Natural killer cell (primary cell): ENCODE measurements at regions not wholly inside any gene's neighbourhood (a gene's known extent, or its start where the extent isn't known, plus 50 kb on each side); places are given as distances from the start of the nearest gene placed in this dataset.

Source experiments
- ATAC-seq, 3 donors: fragments of 150-1000 bp in 2 of 3; fragments of 200-7000 bp in 1 of 3; cut with Tn5 transposase; 1 replicate in 1 of 3; 2 replicates in 2 of 3; pipeline ENCODE4 v1.10.0; 2021; ENCODE audit warnings: mild to moderate bottlenecking in 2 of 3, moderate library complexity in 2 of 3
- DNase-seq, 2 donors: peaks; one replicate each; pipeline versions ENCODE4 v3.0.0 to v3.0.0-alpha.2; 2013 to 2021; ENCODE audit warnings: mixed read lengths in 1 of 2
- H3K27ac ChIP-seq: one replicate; pipeline ENCODE4 v1.5.1; 2013; ENCODE audit warnings: mild to moderate bottlenecking, low read length
- H3K27me3 ChIP-seq: one replicate; pipeline ENCODE4 v1.6.1; 2013; ENCODE audit warnings: low read length; ENCODE audit not compliant: control insufficient read depth, insufficient read depth
- H3K36me3 ChIP-seq: one replicate; pipeline ENCODE4 v1.6.1; 2013; ENCODE audit warnings: low read length; ENCODE audit not compliant: control insufficient read depth, insufficient read depth
- H3K4me1 ChIP-seq: one replicate; pipeline ENCODE4 v1.6.1; 2013; ENCODE audit warnings: low read length; ENCODE audit not compliant: control insufficient read depth, insufficient read depth
- H3K4me3 ChIP-seq: one replicate; pipeline ENCODE4 v1.5.1; 2013; ENCODE audit warnings: low read length
- H3K9me3 ChIP-seq: one replicate; pipeline ENCODE4 v1.6.1; 2013; ENCODE audit warnings: low read length; ENCODE audit not compliant: control insufficient read depth, insufficient read depth
- H3K27ac Mint-ChIP-seq, 2 donors: one replicate each; pipeline ENCODE4 v1.8.0; 2022; ENCODE audit warnings: mild to moderate bottlenecking in 2 of 2, mixed read lengths in 2 of 2, moderate library complexity in 1 of 2
- H3K27me3 Mint-ChIP-seq, 2 donors: one replicate each; pipeline ENCODE4 v1.8.0; 2022; ENCODE audit warnings: low read depth in 2 of 2, mixed read lengths in 2 of 2
- H3K36me3 Mint-ChIP-seq: one replicate; pipeline ENCODE4 v1.8.0; 2022; ENCODE audit warnings: mixed read lengths
- H3K4me1 Mint-ChIP-seq, 2 donors: one replicate each; pipeline ENCODE4 v1.8.0; 2022; ENCODE audit warnings: mixed read lengths in 2 of 2
- H3K4me3 Mint-ChIP-seq: one replicate; pipeline ENCODE4 v1.8.0; 2022; ENCODE audit warnings: mild to moderate bottlenecking, moderate library complexity, mixed read lengths
- H3K9me3 Mint-ChIP-seq, 2 donors: one replicate each; pipeline ENCODE4 v1.8.0; 2022; ENCODE audit warnings: mixed read lengths in 2 of 2
- CTCF ChIP-seq: fragments of 200-600 bp; IDR thresholded peaks from one replicate; pipeline ENCODE4 v1.8.0; 2022; ENCODE audit warnings: antibody characterized with exemption
- WGBS: methylation state at CpG from one replicate; pipeline ENCODE4 v1.1.7; 2013; ENCODE audit warnings: missing lambda C conversion rate; ENCODE audit not compliant: insufficient coverage; 5-methylcytosine and 5-hydroxymethylcytosine counted together
- intact Hi-C: fragments of 100-400 bp; cut with micrococcal nuclease; formaldehyde crosslinking; loops from one replicate; pipeline ENCODE4 v1.14.2; 2022

GRCh38 chr12:107553211-107553765 is 132.3 kb upstream of the PWP1 start:
- intact Hi-C loops = no loop called here
- H3K27me3 ChIP-seq = no peaks in the 10 kb centered on the region
- no peak overlapping the region for H3K4me3 Mint-ChIP-seq
- no peak overlapping the region for H3K4me3 ChIP-seq
- DNase-seq = no peak
- no peaks in the 10 kb centered on the region for H3K9me3 ChIP-seq
- 76% methylated on average over 4 of the region's 4 CpGs for WGBS
- no peaks in the 10 kb centered on the region for H3K4me1 ChIP-seq
- no peak for TF ChIP-seq CTCF
- H3K9me3 Mint-ChIP-seq = no peaks in the 10 kb centered on the region
- H3K36me3 ChIP-seq = no peaks in the 10 kb centered on the region
- H3K4me1 Mint-ChIP-seq = no peaks in the 10 kb centered on the region
- H3K27ac Mint-ChIP-seq = no peak overlapping the region
- no peak overlapping the region for H3K27ac ChIP-seq
- no peaks in the 10 kb centered on the region for H3K27me3 Mint-ChIP-seq
- H3K36me3 Mint-ChIP-seq = no peaks in the 10 kb centered on the region
- ATAC-seq = no peak

- Mint-ChIP-seq H3K27ac (no peak overlapping the region), H3K27me3 (no peaks in the 10 kb centered on the region), H3K4me1 (no peaks in the 10 kb centered on the region), H3K9me3 (no peaks in the 10 kb centered on the region), H3K36me3 (no peaks in the 10 kb centered on the region), H3K4me3 (no peak overlapping the region)
- H3K36me3 ChIP-seq = no peaks in the 10 kb centered on the region
- no peaks in the 10 kb centered on the region for H3K27me3 ChIP-seq
- no peak overlapping the region for H3K27ac ChIP-seq
- no peak for ATAC-seq
- no peak for DNase-seq
- H3K4me1 ChIP-seq = no peaks in the 10 kb centered on the region
- intact Hi-C loops = no loop called here
- no peak overlapping the region for H3K4me3 ChIP-seq
- no peak for TF ChIP-seq CTCF
- no peaks in the 10 kb centered on the region for H3K9me3 ChIP-seq
- 80% methylated on average over 4 of the region's 4 CpGs for WGBS
Measured at GRCh38 chr12:107554941-107555340, 130.7 kb upstream of the PWP1 start.

GRCh38 chr12:107557026-107557425 is 128.6 kb upstream of the PWP1 start:
- no peak for DNase-seq
- no peaks in the 10 kb centered on the region for H3K9me3 Mint-ChIP-seq
- no peaks in the 10 kb centered on the region for H3K4me1 Mint-ChIP-seq
- 96% methylated on average over 5 of the region's 5 CpGs for WGBS
- Histone ChIP-seq H3K4me3 (no peak overlapping the region), H3K4me1 (no peaks in the 10 kb centered on the region), H3K9me3 (no peaks in the 10 kb centered on the region), H3K36me3 (no peaks in the 10 kb centered on the region), H3K27ac (no peak overlapping the region), H3K27me3 (no peaks in the 10 kb centered on the region)
- no peak for TF ChIP-seq CTCF
- intact Hi-C loops = no loop called here
- no peak overlapping the region for H3K4me3 Mint-ChIP-seq
- no peak for ATAC-seq
- H3K36me3 Mint-ChIP-seq = no peaks in the 10 kb centered on the region
- H3K27me3 Mint-ChIP-seq = no peaks in the 10 kb centered on the region
- no peak overlapping the region for H3K27ac Mint-ChIP-seq

- H3K27me3 Mint-ChIP-seq = no peaks in the 10 kb centered on the region
- no peaks in the 10 kb centered on the region for H3K4me1 Mint-ChIP-seq
- Histone ChIP-seq H3K4me3 (no peak overlapping the region), H3K4me1 (no peaks in the 10 kb centered on the region), H3K36me3 (no peaks in the 10 kb centered on the region), H3K27me3 (no peaks in the 10 kb centered on the region), H3K27ac (no peak overlapping the region), H3K9me3 (no peaks in the 10 kb centered on the region)
- ATAC-seq = no peak
- H3K27ac Mint-ChIP-seq = no peak overlapping the region
- WGBS = 72% methylated on average over 4 of the region's 4 CpGs
- H3K4me3 Mint-ChIP-seq = no peak overlapping the region
- no peak for TF ChIP-seq CTCF
- DNase-seq = no peak
- no peaks in the 10 kb centered on the region for H3K9me3 Mint-ChIP-seq
- H3K36me3 Mint-ChIP-seq = no peaks in the 10 kb centered on the region
- intact Hi-C loops = no loop called here
Measured at GRCh38 chr12:107557589-107558100, 128.0 kb upstream of the PWP1 start.
